GM23338 (cell line): ENCODE measurements at regions not wholly inside any gene's neighbourhood (a gene's known extent, or its start where the extent isn't known, plus 50 kb on each side); places are given as distances from the start of the nearest gene placed in this dataset.

Experiments used
- ATAC-seq: fragments of 200-7000 bp; cut with Tn5 transposase; 3 replicates; pipeline ENCODE4 v1.9.1; 2020
- DNase-seq: peaks from one replicate; pipeline ENCODE4 v3.0.0-alpha.2; 2015; ENCODE audit warnings: low spot score
- H2AFZ ChIP-seq: fragments of 200-600 bp; sonication (generic); 2 replicates; pipeline ENCODE4 v1.8.0; 2016; ENCODE audit warnings: antibody characterized with exemption, mild to moderate bottlenecking, moderate library complexity
- H3F3A ChIP-seq: fragments of 200-600 bp; sonication (generic); replicated peaks from 2 replicates; pipeline ENCODE4 v1.8.0; 2017; ENCODE audit warnings: antibody characterized with exemption, mixed run types, low read depth
- H3K27ac ChIP-seq: fragments of 200-600 bp; sonication (generic); 2 replicates; pipeline ENCODE4 v1.6.1; 2016; ENCODE audit warnings: low read depth
- H3K27me3 ChIP-seq: fragments of 200-600 bp; sonication (generic); 2 replicates; pipeline ENCODE4 v1.8.0; 2016; ENCODE audit warnings: mild to moderate bottlenecking, mixed run types, moderate library complexity; ENCODE audit not compliant: insufficient read depth
- H3K36me3 ChIP-seq: fragments of 200-600 bp; sonication (generic); 2 replicates; pipeline ENCODE4 v1.8.0; 2016; ENCODE audit warnings: mild to moderate bottlenecking; ENCODE audit not compliant: insufficient read depth
- H3K4me1 ChIP-seq: fragments of 200-600 bp; sonication (generic); 2 replicates; pipeline ENCODE4 v1.8.0; 2016; ENCODE audit warnings: mild to moderate bottlenecking, moderate library complexity; ENCODE audit not compliant: insufficient read depth
- H3K4me2 ChIP-seq: fragments of 200-600 bp; sonication (generic); 2 replicates; pipeline ENCODE4 v1.7.1; 2017; ENCODE audit warnings: mixed run types
- H3K4me3 ChIP-seq: fragments of 200-600 bp; sonication (generic); 2 replicates; pipeline ENCODE4 v1.6.1; 2016; ENCODE audit warnings: mixed run types
- H3K79me2 ChIP-seq: fragments of 200-600 bp; sonication (generic); replicated peaks from 2 replicates; pipeline ENCODE4 v1.8.0; 2017; ENCODE audit warnings: mild to moderate bottlenecking; ENCODE audit not compliant: insufficient read depth
- H3K9me2 ChIP-seq: fragments of 200-600 bp; sonication (generic); 2 replicates; pipeline ENCODE4 v1.8.0; 2017; ENCODE audit not compliant: insufficient read depth
- H4K20me1 ChIP-seq: fragments of 200-600 bp; sonication (generic); replicated peaks from 2 replicates; pipeline ENCODE4 v1.8.0; 2017; ENCODE audit warnings: mild to moderate bottlenecking; ENCODE audit not compliant: insufficient read depth
- H3K27ac Mint-ChIP-seq: 2 replicates; pipeline ENCODE4 v1.8.0; 2020; ENCODE audit warnings: inconsistent platforms, mild to moderate bottlenecking, moderate library complexity, mixed read lengths
- H3K27me3 Mint-ChIP-seq: 3 replicates; pipeline ENCODE4 v1.8.0; 2022; ENCODE audit warnings: low read depth, mild to moderate bottlenecking, moderate library complexity, mixed read lengths, inconsistent platforms; ENCODE audit not compliant: insufficient read depth, poor library complexity
- H3K36me3 Mint-ChIP-seq: 3 replicates; pipeline ENCODE4 v1.8.0; 2021; ENCODE audit warnings: low read depth, mild to moderate bottlenecking, inconsistent platforms, moderate library complexity, mixed read lengths
- H3K4me1 Mint-ChIP-seq: 3 replicates; pipeline ENCODE4 v1.8.0; 2020; ENCODE audit warnings: mild to moderate bottlenecking, inconsistent platforms, mixed read lengths
- H3K4me3 Mint-ChIP-seq: 3 replicates; pipeline ENCODE4 v1.8.0; 2021; ENCODE audit warnings: moderate library complexity, mild to moderate bottlenecking, inconsistent platforms, mixed read lengths
- H3K9me3 Mint-ChIP-seq: 3 replicates; pipeline ENCODE4 v1.8.0; 2020; ENCODE audit warnings: moderate library complexity, mild to moderate bottlenecking, inconsistent platforms, mixed read lengths
- CREB1 ChIP-seq: fragments of 250-450 bp; sonication (Bioruptor Pico); IDR thresholded peaks from 2 replicates; pipeline ENCODE4 v1.5.0; 2020; ENCODE audit warnings: low read depth, mild to moderate bottlenecking, moderate library complexity
- EZH2 ChIP-seq: fragments of 200-600 bp; sonication (generic); IDR thresholded peaks from one replicate; pipeline ENCODE4 v1.8.0; 2017; ENCODE audit warnings: antibody characterized with exemption, mild to moderate bottlenecking, low read depth; ENCODE audit not compliant: unreplicated experiment
- EZH2phosphoT487 ChIP-seq: fragments of 200-600 bp; sonication (generic); IDR thresholded peaks from one replicate; pipeline ENCODE4 v1.8.1; 2018; ENCODE audit warnings: antibody characterized with exemption; ENCODE audit not compliant: unreplicated experiment
- JUNB ChIP-seq: IDR thresholded peaks from one replicate; pipeline ENCODE4 v1.6.1; 2016; ENCODE audit warnings: antibody characterized with exemption; ENCODE audit not compliant: unreplicated experiment
- NANOG ChIP-seq: IDR thresholded peaks from 2 replicates; pipeline ENCODE4 v1.6.1; 2016; ENCODE audit warnings: antibody characterized with exemption, borderline replicate concordance
- POLR2AphosphoS5 ChIP-seq: IDR thresholded peaks from 2 replicates; pipeline ENCODE4 v1.6.1; 2016; ENCODE audit warnings: antibody characterized with exemption, low read depth
- STAT1 ChIP-seq: IDR thresholded peaks from one replicate; pipeline ENCODE4 v1.6.1; 2016; ENCODE audit warnings: antibody characterized with exemption; ENCODE audit not compliant: unreplicated experiment
- ZNF114 ChIP-seq: fragments of 250-450 bp; sonication (Bioruptor Pico); IDR thresholded peaks from 2 replicates; pipeline ENCODE4 v1.5.0; 2020; ENCODE audit warnings: mild to moderate bottlenecking, moderate library complexity
- ZNF331 ChIP-seq: fragments of 250-450 bp; sonication (Bioruptor Pico); IDR thresholded peaks from 2 replicates; pipeline ENCODE4 v1.5.0; 2020; ENCODE audit warnings: low read depth, mild to moderate bottlenecking, moderate library complexity
- TF ChIP-seq, protein P1 (sequence below), 2 experiments: fragments of 200-600 bp in 1 of 2; sonication (generic) in 1 of 2; conservative IDR thresholded peaks; 2 replicates each; pipeline versions ENCODE4 v1.5.1 to v1.6.1; 2016 to 2017; ENCODE audit warnings: antibody characterized with exemption in 2 of 2, low read depth in 2 of 2, mild to moderate bottlenecking in 2 of 2, moderate library complexity in 1 of 2
- TF ChIP-seq, protein P2 (sequence below): IDR thresholded peaks from 2 replicates; pipeline ENCODE4 v1.6.1; 2016; ENCODE audit warnings: antibody characterized with exemption
- TF ChIP-seq, protein P3 (sequence below): fragments of 250-450 bp; sonication (Bioruptor Pico); IDR thresholded peaks from 2 replicates; pipeline ENCODE4 v1.5.0; 2020; ENCODE audit warnings: mild to moderate bottlenecking, moderate library complexity

DNA sequence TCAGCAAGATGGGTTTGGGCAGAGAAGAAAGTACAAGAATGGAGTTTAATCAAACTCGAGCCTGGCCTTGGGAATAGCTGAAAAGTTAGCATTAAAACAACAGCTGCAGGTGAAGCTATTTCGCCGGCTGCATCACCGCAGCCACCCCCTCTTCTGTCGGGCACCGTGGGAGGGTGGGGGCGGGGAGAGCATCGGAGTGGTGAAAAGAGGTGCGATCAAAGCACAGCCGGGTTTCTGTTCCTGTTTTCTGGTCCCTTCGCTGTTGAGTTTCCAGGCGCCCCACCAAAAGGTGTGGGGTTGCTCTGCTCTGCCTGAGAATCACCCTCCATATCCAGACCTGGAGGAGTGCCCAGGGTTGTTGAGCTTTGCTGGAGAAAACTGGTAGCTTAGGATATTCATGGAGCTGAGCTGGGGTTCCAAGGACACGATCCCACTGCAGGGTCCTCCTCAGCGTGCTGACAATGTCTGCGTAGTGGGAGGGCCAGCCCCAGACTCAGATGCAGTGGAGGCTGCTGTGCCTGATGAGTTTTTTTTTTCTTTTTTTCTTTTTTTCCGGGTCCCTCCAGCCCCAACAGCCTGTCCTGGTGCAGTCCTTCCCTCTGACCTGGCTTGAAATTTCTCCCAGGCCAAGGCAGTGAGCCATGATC lies 127.5 kb upstream of the C1orf174 start:
- Mint-ChIP-seq H3K27ac (no peak overlapping the region), H3K4me3 (no peak overlapping the region), H3K9me3 (peaks cover 79% of the 10 kb centered on the region), H3K4me1 (peaks cover under 1% of the 10 kb centered on the region; the same call in 1 of the 3 replicates), H3K27me3 (peaks cover 2% of the 10 kb centered on the region), H3K36me3 (peaks cover 9% of the 10 kb centered on the region)
- Histone ChIP-seq H3K9me2 (no peaks in the 10 kb centered on the region), H3K4me1 (no peaks in the 10 kb centered on the region), H3F3A (no peaks in the 10 kb centered on the region), H3K4me2 (no peak overlapping the region), H4K20me1 (no peaks in the 10 kb centered on the region), H3K79me2 (no peaks in the 10 kb centered on the region), H3K4me3 (no peak overlapping the region), H2AFZ (no peak overlapping the region), H3K27me3 (no peaks in the 10 kb centered on the region), H3K36me3 (no peaks in the 10 kb centered on the region), H3K27ac (no peak overlapping the region)
- ATAC-seq, result peak; percentile 52
- TF ChIP-seq EZH2phosphoT487 (no peak), ZNF114 (CRISPR knock-in tag) (no peak), NANOG (no peak), JUNB (no peak), CREB1 (no peak)
- TF ChIP-seq, protein P1, sequence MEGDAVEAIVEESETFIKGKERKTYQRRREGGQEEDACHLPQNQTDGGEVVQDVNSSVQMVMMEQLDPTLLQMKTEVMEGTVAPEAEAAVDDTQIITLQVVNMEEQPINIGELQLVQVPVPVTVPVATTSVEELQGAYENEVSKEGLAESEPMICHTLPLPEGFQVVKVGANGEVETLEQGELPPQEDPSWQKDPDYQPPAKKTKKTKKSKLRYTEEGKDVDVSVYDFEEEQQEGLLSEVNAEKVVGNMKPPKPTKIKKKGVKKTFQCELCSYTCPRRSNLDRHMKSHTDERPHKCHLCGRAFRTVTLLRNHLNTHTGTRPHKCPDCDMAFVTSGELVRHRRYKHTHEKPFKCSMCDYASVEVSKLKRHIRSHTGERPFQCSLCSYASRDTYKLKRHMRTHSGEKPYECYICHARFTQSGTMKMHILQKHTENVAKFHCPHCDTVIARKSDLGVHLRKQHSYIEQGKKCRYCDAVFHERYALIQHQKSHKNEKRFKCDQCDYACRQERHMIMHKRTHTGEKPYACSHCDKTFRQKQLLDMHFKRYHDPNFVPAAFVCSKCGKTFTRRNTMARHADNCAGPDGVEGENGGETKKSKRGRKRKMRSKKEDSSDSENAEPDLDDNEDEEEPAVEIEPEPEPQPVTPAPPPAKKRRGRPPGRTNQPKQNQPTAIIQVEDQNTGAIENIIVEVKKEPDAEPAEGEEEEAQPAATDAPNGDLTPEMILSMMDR (conservative IDR thresholded peaks at IDR 0.05; ENCODE audit: low read depth in 2 of 2), result no peak
- no peak for DNase-seq

DNA sequence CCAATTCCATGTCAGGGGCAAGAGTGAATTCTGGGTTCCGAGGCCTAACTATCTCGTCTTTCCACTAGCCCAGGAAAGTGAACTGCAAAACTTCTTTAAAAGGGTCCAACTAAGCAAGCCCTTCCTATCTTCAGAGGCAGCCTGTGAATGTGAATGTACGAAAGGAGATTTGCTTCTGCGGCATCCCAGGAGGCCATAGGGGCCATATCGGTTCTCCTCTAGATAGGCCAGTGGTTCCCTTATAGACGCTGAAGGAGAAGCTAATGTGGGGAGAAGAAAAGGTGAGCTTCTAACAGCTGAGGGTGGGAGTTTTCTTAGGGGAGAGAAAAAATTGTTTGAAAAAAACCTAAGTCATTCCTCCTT lies 128.0 kb upstream of the C1orf174 start:
- Histone ChIP-seq H3K4me1 (no peaks in the 10 kb centered on the region), H3K27me3 (no peaks in the 10 kb centered on the region), H3K4me3 (no peak overlapping the region), H3K79me2 (no peaks in the 10 kb centered on the region), H2AFZ (no peak overlapping the region), H4K20me1 (no peaks in the 10 kb centered on the region), H3K27ac (no peak overlapping the region), H3F3A (no peaks in the 10 kb centered on the region), H3K4me2 (no peak overlapping the region), H3K9me2 (no peaks in the 10 kb centered on the region), H3K36me3 (no peaks in the 10 kb centered on the region)
- no peak for ATAC-seq
- Mint-ChIP-seq H3K4me1 (peaks cover 5% of the 10 kb centered on the region), H3K27ac (no peak overlapping the region), H3K27me3 (peaks cover 2% of the 10 kb centered on the region), H3K9me3 (peaks cover 75% of the 10 kb centered on the region), H3K36me3 (peaks cover 12% of the 10 kb centered on the region), H3K4me3 (no peak overlapping the region)
- DNase-seq, result no peak
- TF ChIP-seq, protein P2, sequence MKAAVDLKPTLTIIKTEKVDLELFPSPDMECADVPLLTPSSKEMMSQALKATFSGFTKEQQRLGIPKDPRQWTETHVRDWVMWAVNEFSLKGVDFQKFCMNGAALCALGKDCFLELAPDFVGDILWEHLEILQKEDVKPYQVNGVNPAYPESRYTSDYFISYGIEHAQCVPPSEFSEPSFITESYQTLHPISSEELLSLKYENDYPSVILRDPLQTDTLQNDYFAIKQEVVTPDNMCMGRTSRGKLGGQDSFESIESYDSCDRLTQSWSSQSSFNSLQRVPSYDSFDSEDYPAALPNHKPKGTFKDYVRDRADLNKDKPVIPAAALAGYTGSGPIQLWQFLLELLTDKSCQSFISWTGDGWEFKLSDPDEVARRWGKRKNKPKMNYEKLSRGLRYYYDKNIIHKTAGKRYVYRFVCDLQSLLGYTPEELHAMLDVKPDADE, result no peak
- TF ChIP-seq STAT1, result no peak
- TF ChIP-seq ZNF331 (CRISPR knock-in tag), result no peak
- TF ChIP-seq EZH2, result no peak
- no peak for TF ChIP-seq CREB1
- no peak for TF ChIP-seq NANOG
- TF ChIP-seq ZNF114 (CRISPR knock-in tag), result no peak
- no peak for TF ChIP-seq POLR2AphosphoS5
- TF ChIP-seq, protein P3, sequence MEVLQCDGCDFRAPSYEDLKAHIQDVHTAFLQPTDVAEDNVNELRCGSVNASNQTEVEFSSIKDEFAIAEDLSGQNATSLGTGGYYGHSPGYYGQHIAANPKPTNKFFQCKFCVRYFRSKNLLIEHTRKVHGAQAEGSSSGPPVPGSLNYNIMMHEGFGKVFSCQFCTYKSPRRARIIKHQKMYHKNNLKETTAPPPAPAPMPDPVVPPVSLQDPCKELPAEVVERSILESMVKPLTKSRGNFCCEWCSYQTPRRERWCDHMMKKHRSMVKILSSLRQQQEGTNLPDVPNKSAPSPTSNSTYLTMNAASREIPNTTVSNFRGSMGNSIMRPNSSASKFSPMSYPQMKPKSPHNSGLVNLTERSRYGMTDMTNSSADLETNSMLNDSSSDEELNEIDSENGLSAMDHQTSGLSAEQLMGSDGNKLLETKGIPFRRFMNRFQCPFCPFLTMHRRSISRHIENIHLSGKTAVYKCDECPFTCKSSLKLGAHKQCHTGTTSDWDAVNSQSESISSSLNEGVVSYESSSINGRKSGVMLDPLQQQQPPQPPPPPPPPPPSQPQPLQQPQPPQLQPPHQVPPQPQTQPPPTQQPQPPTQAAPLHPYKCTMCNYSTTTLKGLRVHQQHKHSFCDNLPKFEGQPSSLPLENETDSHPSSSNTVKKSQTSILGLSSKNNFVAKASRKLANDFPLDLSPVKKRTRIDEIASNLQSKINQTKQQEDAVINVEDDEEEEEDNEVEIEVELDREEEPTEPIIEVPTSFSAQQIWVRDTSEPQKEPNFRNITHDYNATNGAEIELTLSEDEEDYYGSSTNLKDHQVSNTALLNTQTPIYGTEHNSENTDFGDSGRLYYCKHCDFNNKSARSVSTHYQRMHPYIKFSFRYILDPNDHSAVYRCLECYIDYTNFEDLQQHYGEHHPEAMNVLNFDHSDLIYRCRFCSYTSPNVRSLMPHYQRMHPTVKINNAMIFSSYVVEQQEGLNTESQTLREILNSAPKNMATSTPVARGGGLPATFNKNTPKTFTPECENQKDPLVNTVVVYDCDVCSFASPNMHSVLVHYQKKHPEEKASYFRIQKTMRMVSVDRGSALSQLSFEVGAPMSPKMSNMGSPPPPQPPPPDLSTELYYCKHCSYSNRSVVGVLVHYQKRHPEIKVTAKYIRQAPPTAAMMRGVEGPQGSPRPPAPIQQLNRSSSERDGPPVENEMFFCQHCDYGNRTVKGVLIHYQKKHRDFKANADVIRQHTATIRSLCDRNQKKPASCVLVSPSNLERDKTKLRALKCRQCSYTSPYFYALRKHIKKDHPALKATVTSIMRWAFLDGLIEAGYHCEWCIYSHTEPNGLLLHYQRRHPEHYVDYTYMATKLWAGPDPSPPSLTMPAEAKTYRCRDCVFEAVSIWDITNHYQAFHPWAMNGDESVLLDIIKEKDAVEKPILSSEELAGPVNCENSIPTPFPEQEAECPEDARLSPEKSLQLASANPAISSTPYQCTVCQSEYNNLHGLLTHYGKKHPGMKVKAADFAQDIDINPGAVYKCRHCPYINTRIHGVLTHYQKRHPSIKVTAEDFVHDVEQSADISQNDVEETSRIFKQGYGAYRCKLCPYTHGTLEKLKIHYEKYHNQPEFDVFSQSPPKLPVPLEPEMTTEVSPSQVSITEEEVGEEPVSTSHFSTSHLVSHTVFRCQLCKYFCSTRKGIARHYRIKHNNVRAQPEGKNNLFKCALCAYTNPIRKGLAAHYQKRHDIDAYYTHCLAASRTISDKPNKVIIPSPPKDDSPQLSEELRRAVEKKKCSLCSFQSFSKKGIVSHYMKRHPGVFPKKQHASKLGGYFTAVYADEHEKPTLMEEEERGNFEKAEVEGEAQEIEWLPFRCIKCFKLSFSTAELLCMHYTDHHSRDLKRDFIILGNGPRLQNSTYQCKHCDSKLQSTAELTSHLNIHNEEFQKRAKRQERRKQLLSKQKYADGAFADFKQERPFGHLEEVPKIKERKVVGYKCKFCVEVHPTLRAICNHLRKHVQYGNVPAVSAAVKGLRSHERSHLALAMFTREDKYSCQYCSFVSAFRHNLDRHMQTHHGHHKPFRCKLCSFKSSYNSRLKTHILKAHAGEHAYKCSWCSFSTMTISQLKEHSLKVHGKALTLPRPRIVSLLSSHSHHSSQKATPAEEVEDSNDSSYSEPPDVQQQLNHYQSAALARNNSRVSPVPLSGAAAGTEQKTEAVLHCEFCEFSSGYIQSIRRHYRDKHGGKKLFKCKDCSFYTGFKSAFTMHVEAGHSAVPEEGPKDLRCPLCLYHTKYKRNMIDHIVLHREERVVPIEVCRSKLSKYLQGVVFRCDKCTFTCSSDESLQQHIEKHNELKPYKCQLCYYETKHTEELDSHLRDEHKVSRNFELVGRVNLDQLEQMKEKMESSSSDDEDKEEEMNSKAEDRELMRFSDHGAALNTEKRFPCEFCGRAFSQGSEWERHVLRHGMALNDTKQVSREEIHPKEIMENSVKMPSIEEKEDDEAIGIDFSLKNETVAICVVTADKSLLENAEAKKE (CRISPR knock-in tag), result no peak
